K562 (cell line): ENCODE measurements at regions not wholly inside any gene's neighbourhood (a gene's known extent, or its start where the extent isn't known, plus 50 kb on each side); places are given as distances from the start of the nearest gene placed in this dataset.

ENCODE experiments used
- ATAC-seq: fragments of 200-7000 bp; cut with Tn5 transposase; 3 replicates; pipeline ENCODE4 v1.9.1; 2020; ENCODE audit warnings: moderate library complexity
- BruUV-seq: library from RNA; stranded (reverse); fragments of 400-500 nt; replicated peaks from 2 replicates; lab custom pipeline; 2021; lab: Mats Ljungman, UMichigan
- CTCF ChIA-PET: fragments of 300-600 bp; formaldehyde crosslinking; extraction: SDS; loops from one replicate; lab custom pipeline; 2021; ENCODE audit warnings: low intra/inter-chr PET ratio; lab: Yijun Ruan, JAX
- POLR2A ChIA-PET: fragments of 300-600, 350-650 bp; sonication (Branson Sonifier 250); formaldehyde crosslinking; extraction: SDS; loops from one replicate; lab custom pipeline; 2021; ENCODE audit warnings: antibody characterized with exemption, inconsistent platforms; lab: Yijun Ruan, JAX
- DNase-seq, 4 experiments: peaks; one replicate each; pipeline versions ENCODE4 v3.0.0 to v3.0.0-alpha.2; 2011 to 2018; ENCODE audit warnings: low spot score in 3 of 4, mixed read lengths in 3 of 4; ENCODE audit errors: extremely low read depth in 1 of 4
- FAIRE-seq: peaks from 2 replicates; lab custom pipeline; 2011; peaks lifted over from hg19 to GRCh38; lab: Jason Lieb, UNC
- H2AFZ ChIP-seq: 2 replicates; pipeline ENCODE4 v1.6.0; 2011; ENCODE audit warnings: low read depth, low read length, control low read depth, inconsistent platforms
- H3K27ac ChIP-seq: fragments of 200-600 bp; 3 replicates; pipeline ENCODE4 v1.8.0; 2011; ENCODE audit warnings: low read depth, mild to moderate bottlenecking, control low read depth, inconsistent platforms, low read length, moderate library complexity, mixed read lengths; ENCODE audit errors: extremely low read depth
- H3K27me3 ChIP-seq, 2 experiments: fragments of 300-600 bp in 1 of 2; 2 replicates in 1 of 2; 3 replicates in 1 of 2; pipeline versions ENCODE4 v1.6.0 to v1.8.0; 2011; ENCODE audit warnings: inconsistent platforms in 2 of 2, low read length in 2 of 2, mild to moderate bottlenecking in 1 of 2, mixed read lengths in 1 of 2, moderate library complexity in 1 of 2; ENCODE audit not compliant: control insufficient read depth in 2 of 2, insufficient read depth in 2 of 2
- H3K36me3 ChIP-seq: fragments of 300-600 bp; 3 replicates; pipeline ENCODE4 v1.8.0; 2011; ENCODE audit warnings: mild to moderate bottlenecking, low read length, inconsistent platforms; ENCODE audit not compliant: control insufficient read depth, insufficient read depth
- H3K4me1 ChIP-seq, 2 experiments: fragments of 200-600 bp in 1 of 2; replicated peaks in 1 of 2; 2 replicates in 1 of 2; 3 replicates in 1 of 2; pipeline versions ENCODE4 v1.5.1 to v1.8.0; 2011; ENCODE audit warnings: inconsistent platforms in 2 of 2, low read length in 2 of 2, mild to moderate bottlenecking in 1 of 2, mixed read lengths in 1 of 2, moderate library complexity in 1 of 2; ENCODE audit not compliant: control insufficient read depth in 2 of 2, insufficient read depth in 2 of 2
- H3K4me2 ChIP-seq: 2 replicates; pipeline ENCODE4 v1.6.1; 2011; ENCODE audit warnings: low read length, control low read depth, inconsistent platforms, mixed read lengths; ENCODE audit not compliant: insufficient read depth
- H3K4me3 ChIP-seq: fragments of 200-600 bp; sonication (generic), shearing (Covaris generic); 2 replicates; pipeline ENCODE4 v1.5.1; 2016; ENCODE audit warnings: control low read depth, inconsistent platforms
- H3K79me2 ChIP-seq: fragments of 200-600 bp; 3 replicates; pipeline ENCODE4 v1.8.0; 2011; ENCODE audit warnings: low read length, inconsistent platforms; ENCODE audit not compliant: control insufficient read depth, insufficient read depth
- H3K9ac ChIP-seq, 2 experiments: 2 replicates each; pipeline versions ENCODE4 v1.6.0 to v1.6.1; 2011; ENCODE audit warnings: low read depth in 2 of 2, low read length in 2 of 2, control low read depth in 1 of 2, inconsistent platforms in 1 of 2, mild to moderate bottlenecking in 1 of 2, mixed read lengths in 1 of 2; ENCODE audit not compliant: insufficient read depth in 1 of 2
- H3K9me1 ChIP-seq: one replicate; pipeline ENCODE4 v1.6.0; 2011; ENCODE audit warnings: inconsistent platforms, mild to moderate bottlenecking, low read length, moderate library complexity; ENCODE audit not compliant: control insufficient read depth, insufficient read depth
- H3K9me3 ChIP-seq: replicated peaks from 2 replicates; pipeline ENCODE4 v1.5.1; 2011; ENCODE audit warnings: low read depth, low read length, inconsistent platforms; ENCODE audit not compliant: control insufficient read depth, insufficient read depth
- H4K20me1 ChIP-seq: replicated peaks from 2 replicates; pipeline ENCODE4 v1.6.1; 2011; ENCODE audit warnings: low read length, inconsistent platforms, mixed read lengths; ENCODE audit not compliant: control insufficient read depth, insufficient read depth
- CBX3 ChIP-seq, 2 experiments: IDR thresholded peaks; 1 replicate in 1 of 2; 2 replicates in 1 of 2; pipeline ENCODE4 v1.6.1; 2012; ENCODE audit warnings: inconsistent platforms in 2 of 2, low read length in 2 of 2, borderline replicate concordance in 1 of 2, control low read depth in 1 of 2
- CHD1 ChIP-seq: fragments of 200-600 bp; sonication (generic); IDR thresholded peaks from one replicate; pipeline ENCODE4 v1.6.1; 2012; ENCODE audit warnings: mild to moderate bottlenecking, moderate library complexity, low read length, inconsistent platforms
- CSDE1 ChIP-seq, 2 experiments: fragments of 450-650 bp; IDR thresholded peaks; 2 replicates each; pipeline ENCODE4 v1.6.1; 2016; ENCODE audit warnings: mild to moderate bottlenecking in 1 of 2
- EP400 ChIP-seq: fragments of 450-650 bp; IDR thresholded peaks from 2 replicates; pipeline ENCODE4 v1.6.1; 2017; ENCODE audit warnings: antibody characterized with exemption, mild to moderate bottlenecking, moderate library complexity
- FOXO4 ChIP-seq: fragments of 450-650 bp; formaldehyde crosslinking; IDR thresholded peaks from 2 replicates; pipeline ENCODE4 v1.4.0; 2020; ENCODE audit warnings: mild to moderate bottlenecking, moderate library complexity
- ID3 ChIP-seq, 2 experiments: fragments of 250-450 bp in 1 of 2; fragments of 450-650 bp in 1 of 2; sonication (Bioruptor Pico) in 1 of 2; IDR thresholded peaks; 2 replicates each; pipeline versions ENCODE4 v1.6.1 to v1.8.0; 2016 to 2021; ENCODE audit warnings: mild to moderate bottlenecking in 2 of 2, moderate library complexity in 2 of 2, missing compliant biosample characterization in 1 of 2, missing genetic modification characterization in 1 of 2
- MAX ChIP-seq: sonication (generic); formaldehyde crosslinking; IDR thresholded peaks from 2 replicates; pipeline ENCODE4 v1.9.0; 2022; ENCODE audit warnings: mild to moderate bottlenecking, missing genetic modification reagents
- NFIX ChIP-seq: fragments of 250-450 bp; sonication (Bioruptor Pico); IDR thresholded peaks from 2 replicates; pipeline ENCODE4 v1.4.0; 2020; ENCODE audit warnings: low read depth, mild to moderate bottlenecking, moderate library complexity
- NFYB ChIP-seq: IDR thresholded peaks from 2 replicates; pipeline ENCODE4 v1.6.1; 2011; ENCODE audit warnings: mild to moderate bottlenecking, moderate library complexity; ENCODE audit not compliant: insufficient read length; ENCODE audit errors: extremely low read depth
- SLC30A9 ChIP-seq: fragments of 250-450 bp; sonication (Bioruptor Pico); IDR thresholded peaks from 2 replicates; pipeline ENCODE4 v1.8.0; 2022; ENCODE audit warnings: mild to moderate bottlenecking, moderate library complexity
- STAG1 ChIP-seq: sonication (generic); formaldehyde crosslinking; IDR thresholded peaks from 2 replicates; pipeline ENCODE4 v1.5.0; 2020; ENCODE audit warnings: missing genetic modification reagents, borderline replicate concordance
- TBL1XR1 ChIP-seq, 2 experiments: IDR thresholded peaks; 2 replicates each; pipeline ENCODE4 v1.6.1; 2012; ENCODE audit warnings: improper control_type of control experiment in 2 of 2, low read length in 2 of 2, mild to moderate bottlenecking in 1 of 2
- ZFP36 ChIP-seq: fragments of 150-350 bp; IDR thresholded peaks from 2 replicates; pipeline ENCODE4 v1.6.1; 2018; ENCODE audit warnings: low read length, low read depth; ENCODE audit not compliant: partially characterized antibody
- ZNF23 ChIP-seq: fragments of 250-450 bp; sonication (Bioruptor Pico); IDR thresholded peaks from 2 replicates; pipeline ENCODE4 v1.4.0; 2020; ENCODE audit warnings: mild to moderate bottlenecking
- ZNF740 ChIP-seq, 3 experiments: fragments of 200-800 bp in 1 of 3; sonication (Bioruptor generic) in 1 of 3; sonication (generic) in 1 of 3; formaldehyde crosslinking in 1 of 3; IDR thresholded peaks; 2 replicates each; pipeline versions ENCODE4 v1.6.1 to v1.8.0; 2016 to 2022; ENCODE audit warnings: mild to moderate bottlenecking in 2 of 3, missing compliant biosample characterization in 2 of 3, missing genetic modification characterization in 2 of 3, missing genetic modification reagents in 1 of 3
- WGBS: fragments of 100-300 bp; shearing (Covaris generic); methylation state at CpG from one replicate; pipeline ENCODE4 v1.1.6; 2016; ENCODE audit warnings: low coverage, mixed read lengths; ENCODE audit not compliant: insufficient coverage; ENCODE audit errors: missing lambda C conversion rate; 5-methylcytosine and 5-hydroxymethylcytosine counted together
- in situ Hi-C: fragments of 300-500 bp; cut with MboI; formaldehyde crosslinking; loops from 4 replicates; pipeline ENCODE4 v1.15.0; 2018; ENCODE audit warnings: inconsistent platforms, mixed read lengths
- intact Hi-C: fragments of 100-400 bp; cut with micrococcal nuclease; formaldehyde crosslinking; loops from 2 replicates; pipeline ENCODE4 v1.14.2; 2022

GRCh38 chr12:94705676-94706075, 55.3 kb upstream of the TMCC3 start:
- Histone ChIP-seq H3K79me2 (no peaks in the 10 kb centered on the region), H3K9me1 (no peaks in the 10 kb centered on the region), H3K9ac (no peak overlapping the region), H3K36me3 (no peaks in the 10 kb centered on the region), H3K27ac (no peak overlapping the region), H2AFZ (no peak overlapping the region), H3K4me1 (no peaks in the 10 kb centered on the region), H3K4me3 (no peak overlapping the region), H3K9me3 (no peaks in the 10 kb centered on the region), H3K4me2 (no peak overlapping the region), H4K20me1 (no peaks in the 10 kb centered on the region), H3K27me3 (peaks cover 2 to 6% of the 10 kb centered on the region in 2 experiments; a peak in 3 of 5 replicates)
- intact Hi-C loops: no loop called here
- FAIRE-seq (no peak), ATAC-seq (no peak), DNase-seq (no peak)
- BruUV-seq: no TSS peak
- ChIA-PET POLR2A (no interaction called here), CTCF (no interaction called here)
- 0% methylated on average over 4 of the region's 4 CpGs for WGBS
- TF ChIP-seq STAG1: no peak
- TF ChIP-seq ZNF23 (CRISPR knock-in tag): no peak
- TF ChIP-seq FOXO4: no peak
- no peak for TF ChIP-seq CBX3 (IDR thresholded peaks at IDR 0.05; ENCODE audit: borderline replicate concordance in 1 of 2, low read length in 2 of 2)
- TF ChIP-seq ID3 (CRISPR knock-in tag; IDR thresholded peaks at IDR 0.05): no peak
- no peak for TF ChIP-seq ID3 (tag; IDR thresholded peaks at IDR 0.05)
- TF ChIP-seq TBL1XR1 (IDR thresholded peaks at IDR 0.05; ENCODE audit: low read length in 2 of 2): no peak
- TF ChIP-seq SLC30A9: no peak
- no peak for TF ChIP-seq CSDE1 (IDR thresholded peaks at IDR 0.05)
- TF ChIP-seq CHD1: no peak
- TF ChIP-seq ZFP36: no peak
- no peak for TF ChIP-seq EP400
- TF ChIP-seq ZNF740 (CRISPR knock-in tag; IDR thresholded peaks at IDR 0.05): no peak
- no peak for TF ChIP-seq ZNF740 (tag; IDR thresholded peaks at IDR 0.05)
- TF ChIP-seq NFIX (CRISPR knock-in tag): no peak
- TF ChIP-seq NFYB: no peak
- no peak for TF ChIP-seq MAX (CRISPR knock-in tag)
- in situ Hi-C loops: no loop called here
